SJSA1 (cell line): ENCODE measurements at regions not wholly inside any gene's neighbourhood (a gene's known extent, or its start where the extent isn't known, plus 50 kb on each side); places are given as distances from the start of the nearest gene placed in this dataset.
"Not testable (repeated sequence)": the region's sequence is repeated elsewhere in the genome, so short reads cannot be mapped to it uniquely, and the experiment has no call there.

Source experiments
- DNase-seq, 2 experiments: peaks; one replicate each; pipeline ENCODE4 v3.0.0-alpha.2; 2015 to 2020; ENCODE audit warnings: low spot score in 2 of 2, low read depth in 1 of 2
- H3K27ac ChIP-seq: fragments of 250-450 bp; sonication (Bioruptor Pico); 2 replicates; pipeline ENCODE4 v1.5.1; 2020; ENCODE audit warnings: mild to moderate bottlenecking, moderate library complexity
- H3K27me3 ChIP-seq: fragments of 250-450 bp; sonication (Bioruptor Pico); replicated peaks from 2 replicates; pipeline ENCODE4 v1.5.1; 2020; ENCODE audit warnings: mild to moderate bottlenecking, moderate library complexity
- H3K36me3 ChIP-seq: fragments of 250-450 bp; sonication (Bioruptor Pico); 2 replicates; pipeline ENCODE4 v1.5.1; 2020; ENCODE audit warnings: mild to moderate bottlenecking
- H3K4me1 ChIP-seq: fragments of 250-450 bp; sonication (Bioruptor Pico); replicated peaks from 2 replicates; pipeline ENCODE4 v1.6.1; 2021; ENCODE audit warnings: mild to moderate bottlenecking
- H3K4me3 ChIP-seq: fragments of 250-450 bp; sonication (Bioruptor Pico); 2 replicates; pipeline ENCODE4 v1.5.1; 2020; ENCODE audit warnings: mild to moderate bottlenecking
- H3K9me3 ChIP-seq: fragments of 250-450 bp; sonication (Bioruptor Pico); replicated peaks from 2 replicates; pipeline ENCODE4 v1.5.1; 2020; ENCODE audit warnings: mild to moderate bottlenecking

DNA sequence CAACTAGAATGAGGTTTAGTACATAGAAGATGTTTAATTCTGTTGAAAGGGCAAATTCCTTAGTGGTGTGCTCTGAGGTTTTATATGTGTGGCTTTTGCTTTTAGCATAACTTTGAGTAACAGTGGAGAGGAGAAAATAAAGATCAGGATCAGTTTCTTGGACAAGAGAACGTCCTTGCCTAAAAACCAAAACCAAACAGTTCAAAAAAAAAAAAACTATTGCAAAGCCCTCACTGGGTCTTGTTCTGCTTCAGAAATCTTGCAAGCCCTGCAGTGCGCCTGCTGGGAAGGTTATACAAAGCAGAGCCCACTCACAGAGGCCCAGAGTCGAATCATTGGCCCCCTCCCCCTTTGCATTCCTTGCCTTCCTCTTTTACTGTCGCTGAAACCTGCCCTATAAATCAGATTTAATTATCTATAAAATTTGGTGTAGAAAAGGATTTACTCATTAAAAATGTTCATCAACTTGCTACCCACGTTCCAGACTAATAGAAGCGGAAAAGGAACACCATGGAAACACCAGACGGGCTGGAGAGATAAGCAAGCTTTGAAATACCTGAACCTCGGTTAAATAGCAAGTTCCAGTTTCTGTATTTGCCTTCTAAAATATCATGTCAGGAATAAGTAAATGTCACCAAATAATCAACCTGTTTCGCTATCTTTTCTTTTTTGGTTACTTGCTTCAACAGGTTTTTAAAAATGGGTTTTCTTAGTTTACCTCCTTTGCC is 201.6 kb upstream of the PTBP2 start:
- peaks cover 8% of the 10 kb centered on the region for H3K4me1 ChIP-seq
- H3K27ac ChIP-seq: no peak overlapping the region
- no peaks in the 10 kb centered on the region for H3K36me3 ChIP-seq
- H3K27me3 ChIP-seq: no peaks in the 10 kb centered on the region
- no peak for DNase-seq
- no peak overlapping the region for H3K4me3 ChIP-seq
- H3K9me3 ChIP-seq: no peaks in the 10 kb centered on the region

DNA sequence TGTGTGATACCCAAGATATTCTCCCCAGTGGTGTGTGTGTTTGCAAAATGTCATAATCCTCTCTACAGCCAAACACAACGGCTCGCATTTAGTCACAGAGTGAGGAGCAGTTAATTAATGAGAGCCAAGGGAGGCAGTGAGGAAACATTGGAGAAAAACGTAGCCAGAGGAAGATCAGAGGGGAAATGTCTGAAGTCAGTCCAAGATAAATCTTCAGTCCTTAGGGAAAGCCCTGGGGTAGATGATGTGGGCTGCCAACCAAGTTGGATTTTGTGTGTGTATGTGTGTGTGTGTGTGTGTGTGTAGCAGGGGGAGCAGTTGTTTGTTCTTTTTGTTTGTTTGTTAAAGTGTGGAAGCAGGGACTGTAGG is 201.0 kb upstream of the PTBP2 start:
- no peak for DNase-seq
- no peaks in the 10 kb centered on the region for H3K9me3 ChIP-seq
- H3K36me3 ChIP-seq: no peaks in the 10 kb centered on the region
- no peak overlapping the region for H3K27ac ChIP-seq
- H3K4me1 ChIP-seq: peaks cover 8% of the 10 kb centered on the region
- no peaks in the 10 kb centered on the region for H3K27me3 ChIP-seq
- no peak overlapping the region for H3K4me3 ChIP-seq

DNA sequence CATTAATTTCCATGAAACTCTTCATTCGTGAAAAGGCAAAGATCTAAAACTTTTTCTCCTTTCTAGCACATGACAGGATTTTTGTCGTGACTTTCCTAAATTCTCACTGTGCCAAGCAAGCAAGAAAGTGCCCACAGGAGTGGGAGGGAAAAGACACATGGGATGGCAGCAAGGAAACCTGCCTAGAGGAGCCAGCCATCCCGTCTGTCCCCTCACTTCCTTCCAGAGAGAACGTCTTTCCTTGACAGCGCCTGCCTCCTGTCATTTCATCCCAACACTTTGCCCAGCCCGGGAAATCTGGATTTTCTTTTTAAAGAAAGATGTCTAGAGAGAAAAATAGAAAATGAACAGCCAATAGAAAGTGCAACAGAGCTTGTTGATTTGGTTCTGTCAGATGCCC is 200.6 kb upstream of the PTBP2 start:
- Histone ChIP-seq H3K27me3 (no peaks in the 10 kb centered on the region), H3K4me1 (peaks cover 8% of the 10 kb centered on the region), H3K27ac (no peak overlapping the region), H3K36me3 (no peaks in the 10 kb centered on the region), H3K4me3 (no peak overlapping the region), H3K9me3 (no peaks in the 10 kb centered on the region)
- no peak for DNase-seq

DNA sequence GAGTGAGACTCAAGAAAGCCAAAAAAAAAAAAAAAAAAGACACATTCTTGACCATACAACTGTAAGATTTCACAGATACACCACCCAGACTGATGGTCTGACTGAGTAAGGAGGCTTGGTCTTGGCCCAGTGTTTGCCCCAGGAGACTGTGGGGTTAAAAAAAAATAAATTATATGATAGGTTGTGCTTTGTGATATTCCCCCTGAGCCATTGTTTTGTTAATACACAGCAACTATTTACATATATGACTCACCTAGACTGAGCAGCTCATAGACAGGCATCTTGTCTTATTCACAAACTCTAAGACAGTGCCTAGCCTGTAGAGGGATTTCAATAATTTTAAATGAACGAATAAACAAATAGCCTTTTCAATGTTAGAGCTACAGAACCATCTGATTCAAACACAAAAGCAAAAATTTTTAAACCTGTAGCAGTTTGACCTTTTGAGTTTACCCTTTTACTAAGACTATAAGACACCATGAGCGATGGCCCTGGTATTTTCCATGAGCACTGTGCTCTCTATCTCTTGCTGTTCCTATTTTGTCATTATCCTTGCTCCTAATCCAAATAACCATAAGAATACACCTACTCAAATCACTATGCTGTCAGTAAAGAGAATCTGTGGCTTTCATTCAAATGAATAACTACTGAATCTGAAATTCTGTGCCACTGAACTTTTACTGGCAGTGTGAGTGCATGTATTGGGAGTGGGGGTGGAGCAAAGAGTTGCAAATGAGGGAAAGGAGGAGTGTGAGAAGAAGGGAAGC is 199.4 kb upstream of the PTBP2 start:
- Histone ChIP-seq H3K36me3 (no peaks in the 10 kb centered on the region), H3K9me3 (no peaks in the 10 kb centered on the region), H3K27ac (no peak overlapping the region), H3K4me3 (no peak overlapping the region), H3K27me3 (no peaks in the 10 kb centered on the region), H3K4me1 (peaks cover 8% of the 10 kb centered on the region)
- DNase-seq: peak in 1 of 2 experiments; percentile 44

DNA sequence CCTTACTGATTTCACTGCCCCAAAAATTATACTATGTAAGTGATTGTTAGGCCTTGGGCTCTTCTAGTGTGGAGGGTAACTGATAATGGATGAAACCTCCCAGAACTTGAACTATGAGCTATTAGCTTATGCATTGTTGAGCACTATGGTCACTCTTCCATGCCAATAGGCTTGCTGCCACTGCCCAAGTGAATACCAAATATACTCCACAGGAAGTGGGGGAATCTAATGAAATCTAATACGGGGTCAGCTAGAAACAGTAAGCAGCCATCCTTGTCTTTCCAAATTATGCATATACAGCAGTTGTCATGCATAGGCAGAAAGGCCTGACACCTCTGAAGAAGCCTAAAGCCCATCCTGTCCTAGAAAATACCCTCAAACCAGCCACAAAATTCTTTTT is 198.7 kb upstream of the PTBP2 start:
- Histone ChIP-seq H3K9me3 (no peaks in the 10 kb centered on the region), H3K4me3 (no peak overlapping the region), H3K36me3 (no peaks in the 10 kb centered on the region), H3K27me3 (no peaks in the 10 kb centered on the region), H3K27ac (no peak overlapping the region), H3K4me1 (peaks cover 8% of the 10 kb centered on the region)
- DNase-seq: no peak

DNA sequence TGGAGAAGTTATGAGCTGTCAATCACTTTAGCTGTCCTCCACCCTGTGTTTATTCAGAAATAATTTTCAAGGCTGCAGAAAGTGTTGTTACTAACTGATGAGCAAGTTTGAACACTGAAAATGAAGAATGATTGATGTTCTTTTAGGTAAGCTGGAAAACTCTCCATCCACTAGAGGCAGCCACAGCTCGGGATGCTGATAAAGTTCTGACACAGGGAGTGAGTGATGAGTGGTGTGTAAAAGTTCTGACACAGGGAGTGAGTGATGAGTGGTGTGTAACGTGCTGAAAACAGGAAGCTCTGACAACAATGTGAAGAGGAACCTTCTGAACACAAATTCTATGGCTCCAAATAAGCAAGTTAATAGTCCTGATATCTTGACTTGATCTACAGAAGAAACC is 197.5 kb upstream of the PTBP2 start:
- no peak overlapping the region for H3K4me3 ChIP-seq
- H3K36me3 ChIP-seq: no peaks in the 10 kb centered on the region
- no peak overlapping the region for H3K27ac ChIP-seq
- 0 out of 2 replicates have a peak, but pooled peaks cover 3% of the 10 kb centered on the region for H3K9me3 ChIP-seq
- no peak for DNase-seq
- no peaks in the 10 kb centered on the region for H3K27me3 ChIP-seq
- H3K4me1 ChIP-seq: peaks cover 8% of the 10 kb centered on the region

DNA sequence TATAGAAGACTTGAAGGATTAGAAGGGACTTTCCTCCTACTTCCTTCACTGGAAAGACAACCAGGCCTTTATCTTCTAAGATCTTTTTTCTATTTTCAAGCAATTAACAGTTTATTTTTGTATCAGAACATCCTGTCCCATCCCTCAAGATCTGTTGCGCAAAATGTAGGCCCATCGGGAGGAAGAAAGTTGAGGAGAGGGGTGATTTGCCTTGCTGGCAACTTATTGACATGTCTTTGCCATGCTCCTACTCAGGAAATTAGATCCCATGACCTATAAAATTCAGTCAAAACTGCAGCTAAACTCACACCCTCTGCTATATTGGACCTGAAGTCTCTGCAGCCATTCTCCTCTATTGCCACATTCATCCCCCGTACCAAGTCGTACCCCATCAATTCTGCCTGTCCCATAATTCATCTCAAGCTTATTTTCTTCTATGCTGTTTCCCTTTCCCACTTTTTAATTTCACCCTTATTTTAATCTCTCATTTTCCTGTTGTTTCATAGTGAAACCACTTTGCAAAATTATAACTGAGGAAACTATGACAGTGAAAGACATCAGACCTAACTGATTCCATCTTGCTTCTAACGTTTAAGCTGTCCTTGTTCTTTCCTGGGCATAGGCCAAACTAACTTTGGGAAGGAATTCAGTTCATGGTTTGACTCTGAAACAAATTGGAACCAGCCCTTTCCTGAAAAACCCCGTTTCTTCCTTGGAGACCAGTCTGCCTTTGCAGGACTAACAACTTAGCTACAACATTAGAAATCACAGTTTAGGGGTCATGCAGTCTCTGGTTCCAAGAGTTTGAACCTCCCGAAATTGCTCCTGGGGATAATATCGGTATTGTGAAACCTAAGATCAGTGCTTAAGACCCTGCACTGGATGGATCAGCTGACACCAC is 195.7 kb upstream of the PTBP2 start:
- no peak for DNase-seq
- Histone ChIP-seq H3K4me1 (peaks cover 8% of the 10 kb centered on the region), H3K27me3 (no peaks in the 10 kb centered on the region), H3K4me3 (no peak overlapping the region), H3K36me3 (no peaks in the 10 kb centered on the region), H3K27ac (no peak overlapping the region), H3K9me3 (0 out of 2 replicates have a peak, but pooled peaks cover 3% of the 10 kb centered on the region)

DNA sequence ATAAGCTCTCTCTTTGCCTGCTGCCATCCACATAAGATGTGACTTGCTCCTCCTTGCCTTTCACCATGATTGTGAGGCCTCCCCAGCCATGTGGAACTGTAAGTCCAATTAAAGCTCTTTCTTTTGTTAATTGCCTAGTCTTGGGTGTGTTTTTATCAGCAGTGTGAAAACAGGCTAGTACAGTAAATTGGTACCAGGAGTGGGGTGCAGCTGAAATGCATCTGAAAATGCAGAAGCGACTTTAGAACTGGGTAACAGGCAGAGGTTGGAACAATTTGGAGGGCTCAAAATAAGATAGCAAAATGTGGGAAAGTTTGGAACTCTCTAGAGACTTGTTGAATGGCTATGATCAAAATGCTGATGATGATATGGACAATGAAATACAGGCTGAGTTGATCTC is 192.9 kb upstream of the PTBP2 start:
- H3K27me3 ChIP-seq, H3K4me1 ChIP-seq, H3K36me3 ChIP-seq, DNase-seq, H3K27ac ChIP-seq, H3K4me3 ChIP-seq, H3K9me3 ChIP-seq: not testable (repeated sequence)

DNA sequence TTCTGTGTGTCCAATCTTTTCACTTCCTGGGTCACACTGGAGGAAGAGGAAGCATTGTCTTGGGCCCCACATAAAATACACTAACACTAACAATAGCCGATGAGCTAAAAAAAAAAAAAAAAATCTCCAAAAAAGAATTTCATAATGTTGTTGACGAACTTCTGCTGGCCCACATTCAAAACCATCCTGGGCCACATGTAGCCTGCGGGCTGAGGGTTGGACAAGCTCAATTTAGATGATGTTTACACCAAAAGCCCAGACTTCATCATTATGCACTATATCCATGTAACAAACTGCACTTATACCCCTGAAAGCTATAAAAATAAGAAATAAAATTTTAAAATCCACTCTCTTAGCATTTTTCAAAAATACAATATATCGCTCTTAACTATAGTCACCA is 187.8 kb upstream of the PTBP2 start:
- H3K9me3 ChIP-seq: 0 out of 2 replicates have a peak, but pooled peaks cover under 1% of the 10 kb centered on the region
- no peak for DNase-seq
- no peaks in the 10 kb centered on the region for H3K36me3 ChIP-seq

DNA sequence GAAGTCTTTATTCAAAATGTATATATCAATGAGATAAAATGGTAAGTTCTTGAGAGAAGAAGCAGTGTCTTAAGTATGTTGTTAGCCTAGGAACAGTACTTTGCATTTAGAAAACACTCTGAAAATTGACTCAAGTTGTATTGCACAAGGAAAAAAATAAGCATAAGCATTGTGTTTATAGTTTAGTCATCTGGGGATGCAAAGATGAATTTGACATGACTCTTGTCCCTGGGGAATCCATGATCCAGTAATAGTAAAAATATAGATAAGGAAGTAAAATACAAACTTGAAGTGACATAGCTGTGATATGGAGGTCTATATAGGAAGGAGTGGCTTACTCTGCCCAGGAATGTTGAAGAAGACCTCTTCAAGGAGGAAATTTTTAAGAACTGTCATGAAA is 185.0 kb upstream of the PTBP2 start:
- no peaks in the 10 kb centered on the region for H3K9me3 ChIP-seq
- no peak for DNase-seq
- no peak overlapping the region for H3K4me3 ChIP-seq
- H3K27me3 ChIP-seq: no peaks in the 10 kb centered on the region
- no peaks in the 10 kb centered on the region for H3K4me1 ChIP-seq
- H3K36me3 ChIP-seq: no peaks in the 10 kb centered on the region
- no peak overlapping the region for H3K27ac ChIP-seq

More for the DNA sequence above, 187.8 kb upstream of the PTBP2 start:
- H3K27me3 ChIP-seq: no peaks in the 10 kb centered on the region
- no peak overlapping the region for H3K4me3 ChIP-seq
- no peaks in the 10 kb centered on the region for H3K4me1 ChIP-seq
- H3K27ac ChIP-seq: no peak overlapping the region

DNA sequence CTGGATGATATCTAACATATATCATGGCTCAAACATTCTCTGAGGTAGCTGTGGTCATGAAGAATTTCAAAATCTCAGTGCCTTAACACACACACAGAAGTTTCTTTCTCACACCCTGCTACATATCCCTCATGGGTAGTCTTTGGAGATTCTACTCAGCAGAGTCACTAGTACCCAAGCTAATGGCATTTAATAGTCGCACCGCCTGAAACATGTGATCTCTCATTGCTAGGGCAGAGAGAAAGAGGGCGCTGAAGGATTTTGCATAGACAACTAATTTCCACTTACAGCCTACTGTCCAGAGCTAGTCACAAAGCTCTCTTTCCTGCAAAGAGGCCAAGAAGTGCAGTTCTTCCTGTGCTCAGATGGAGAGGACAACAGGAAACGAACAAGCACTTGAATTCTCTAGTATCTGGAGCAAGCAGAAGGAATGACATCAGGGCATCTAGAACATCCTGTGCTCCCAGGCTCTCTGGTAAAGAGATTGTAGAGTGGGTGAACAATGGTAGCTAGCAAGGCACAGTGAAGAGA is 183.4 kb upstream of the PTBP2 start:
- no peaks in the 10 kb centered on the region for H3K27me3 ChIP-seq
- no peaks in the 10 kb centered on the region for H3K4me1 ChIP-seq
- DNase-seq: no peak
- H3K27ac ChIP-seq: no peak overlapping the region
- no peak overlapping the region for H3K4me3 ChIP-seq
- no peaks in the 10 kb centered on the region for H3K9me3 ChIP-seq
- H3K36me3 ChIP-seq: no peaks in the 10 kb centered on the region

DNA sequence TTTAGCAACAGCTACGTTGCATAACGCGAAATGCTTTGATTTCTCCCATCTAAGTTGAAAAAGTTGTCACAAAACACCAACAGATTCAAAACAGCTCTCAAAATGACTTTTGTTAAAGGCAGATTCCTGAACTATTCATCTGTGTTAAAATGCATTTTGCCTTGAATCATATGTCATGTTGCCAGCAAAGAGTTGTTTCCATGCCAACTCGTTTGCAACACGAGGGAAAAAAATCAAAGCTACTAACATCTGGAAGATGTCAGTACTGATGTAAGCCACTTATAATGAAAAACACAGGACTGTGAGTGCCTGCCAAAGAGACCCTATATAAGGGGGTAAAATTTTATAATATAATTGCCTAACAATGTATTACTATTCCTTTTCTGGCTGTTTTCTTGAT is 182.7 kb upstream of the PTBP2 start:
- no peak overlapping the region for H3K4me3 ChIP-seq

DNA sequence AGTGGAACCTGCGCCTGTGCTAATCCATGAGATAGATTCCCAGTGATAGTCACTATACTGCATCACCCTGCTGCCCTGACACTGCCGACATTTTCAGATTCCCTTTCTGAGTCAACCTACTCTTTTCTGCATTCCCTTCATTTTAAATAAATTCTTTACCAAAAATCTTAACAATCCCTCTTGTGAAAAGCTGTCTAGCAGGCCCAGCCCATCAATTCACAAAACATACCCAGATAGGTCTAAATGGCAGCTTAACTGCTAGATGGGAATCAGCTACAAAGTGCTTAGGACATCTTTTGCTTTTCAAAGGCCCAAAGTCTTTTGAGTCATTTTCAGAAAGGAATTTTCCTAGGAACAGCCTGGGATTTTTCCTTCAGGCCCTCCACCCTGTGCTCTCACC is 180.1 kb upstream of the PTBP2 start:
- Histone ChIP-seq H3K4me1 (no peaks in the 10 kb centered on the region), H3K27ac (no peak overlapping the region), H3K9me3 (no peaks in the 10 kb centered on the region), H3K4me3 (no peak overlapping the region), H3K36me3 (no peaks in the 10 kb centered on the region), H3K27me3 (no peaks in the 10 kb centered on the region)
- no peak for DNase-seq

More for the DNA sequence above, 182.7 kb upstream of the PTBP2 start:
- no peak for DNase-seq
- Histone ChIP-seq H3K27ac (no peak overlapping the region), H3K4me1 (no peaks in the 10 kb centered on the region), H3K36me3 (no peaks in the 10 kb centered on the region), H3K9me3 (no peaks in the 10 kb centered on the region), H3K27me3 (no peaks in the 10 kb centered on the region)
